ACHN (cell line): ENCODE measurements at regions not wholly inside any gene's neighbourhood (a gene's known extent, or its start where the extent isn't known, plus 50 kb on each side); places are given as distances from the start of the nearest gene placed in this dataset.
A peak's percentile ranks its signal among the peaks of the same experiment; 100 is the strongest.

ENCODE experiments used
- DNase-seq: peaks from one replicate; pipeline ENCODE4 v3.0.0-alpha.2; 2015
- in situ Hi-C: cut with HindIII; loops from 2 replicates; pipeline ENCODE4 v1.10.0; 2017; ENCODE audit warnings: low sequenced_read_pairs, low pct_ligation_motif_present, low pct_unique_long_range_greater_than_20kb

DNA sequence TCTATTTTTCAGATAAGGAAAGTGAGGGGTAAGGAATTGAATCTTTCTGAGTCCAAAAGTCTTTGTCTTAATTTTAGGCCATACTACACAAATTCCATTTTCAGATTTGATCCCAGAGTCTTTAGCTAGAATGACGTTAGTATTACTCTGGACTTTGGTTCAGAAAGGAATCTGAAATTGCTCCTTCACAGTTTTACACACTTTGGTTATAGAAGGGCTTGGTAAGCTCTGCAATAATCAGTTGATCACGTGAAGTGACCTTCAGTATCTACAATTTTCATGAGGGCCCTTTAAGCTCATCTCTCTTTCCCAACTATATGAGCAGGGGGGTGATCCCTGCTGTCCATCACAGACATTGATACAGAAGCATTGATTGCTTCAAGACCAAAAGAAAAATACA is 103.4 kb upstream of the ESRRG start:
- no peak for DNase-seq
- in situ Hi-C loops = no loop called here

DNA sequence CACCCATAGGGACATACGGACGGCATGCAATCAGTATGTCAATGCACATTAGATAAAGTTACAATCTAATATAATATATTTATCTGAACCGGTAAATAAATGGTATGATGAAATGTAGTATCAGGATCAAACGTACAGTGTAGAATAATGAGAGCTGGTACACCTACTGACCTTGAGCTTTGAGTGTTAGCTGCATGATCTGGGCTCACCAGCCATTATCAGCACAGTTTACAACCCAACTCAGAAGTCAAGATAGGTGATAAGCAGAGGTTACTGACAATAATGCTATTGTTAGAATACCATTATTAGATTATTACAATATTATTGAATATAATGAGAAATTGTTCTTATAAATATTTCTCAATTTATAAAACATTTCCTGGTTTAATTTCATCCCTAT is 103.0 kb upstream of the ESRRG start:
- DNase-seq = no peak
- in situ Hi-C loops = no loop called here

DNA sequence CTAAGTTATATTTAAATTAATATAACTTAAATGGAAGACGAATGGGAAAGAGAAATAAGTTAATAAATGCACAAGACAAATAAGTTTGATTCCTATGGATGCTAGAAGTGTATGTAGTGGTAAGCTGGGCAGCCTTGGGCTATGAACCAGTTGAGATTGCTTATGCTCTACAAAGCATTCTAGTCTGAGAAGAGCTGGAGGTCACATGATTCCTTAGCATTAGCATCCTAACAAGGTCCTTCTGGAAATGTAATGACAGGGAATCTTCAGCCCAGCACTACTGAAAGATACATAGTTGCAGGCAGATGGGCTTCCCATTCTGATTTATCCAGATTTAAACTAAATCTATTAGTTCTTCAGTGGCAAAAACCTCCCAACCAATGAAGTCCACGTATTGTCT is 102.3 kb upstream of the ESRRG start:
- in situ Hi-C loops = no loop called here
- no peak for DNase-seq

- peak; percentile 62 for DNase-seq
- in situ Hi-C loops = no loop called here
Observed at GRCh38 chr1:216824511-216824910, 101.3 kb upstream of the ESRRG start.

DNA sequence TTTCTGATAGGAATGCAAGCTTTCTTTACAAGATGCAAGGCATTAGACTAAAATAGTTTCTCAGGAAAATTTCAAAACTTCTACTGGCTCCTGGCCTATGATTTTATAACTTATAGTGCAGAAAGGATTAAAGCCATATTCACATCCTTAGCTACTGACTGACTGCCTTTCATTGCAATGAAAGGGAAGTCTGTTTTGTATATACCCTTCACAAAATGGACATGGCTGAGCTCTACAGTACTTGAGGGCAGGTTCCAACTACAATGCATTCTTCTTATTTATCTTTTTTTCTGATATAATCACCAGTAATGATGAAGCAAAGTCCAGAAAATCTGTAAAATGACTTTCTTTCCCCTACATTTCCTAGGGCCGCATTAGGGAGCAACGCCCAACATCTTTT is 100.5 kb upstream of the ESRRG start:
- in situ Hi-C loops = no loop called here
- no peak for DNase-seq

DNA sequence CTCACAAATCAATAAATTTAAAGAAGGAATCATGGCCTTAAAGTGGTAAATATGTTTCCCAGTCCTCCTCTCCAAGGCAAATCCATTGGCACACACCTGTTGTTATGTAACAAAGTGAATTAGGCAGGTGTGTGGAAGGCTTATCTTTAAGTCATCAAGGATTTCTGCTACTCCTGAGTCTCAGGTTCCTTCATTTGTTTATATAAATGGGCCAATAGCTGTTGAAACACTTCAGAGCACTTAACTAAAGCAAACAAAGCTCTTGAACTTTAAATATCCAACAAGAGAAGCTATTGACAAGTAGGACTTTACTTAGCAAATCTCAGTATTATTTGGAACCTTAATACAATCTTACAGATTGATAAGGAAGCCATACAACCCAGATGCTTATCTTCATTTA is 99.3 kb upstream of the ESRRG start:
- no peak for DNase-seq
- in situ Hi-C loops = no loop called here

- in situ Hi-C loops = no loop called here
- DNase-seq = no peak
Observed at GRCh38 chr1:216820345-216820744, 97.1 kb upstream of the ESRRG start.

- in situ Hi-C loops = no loop called here
- DNase-seq = no peak
Observed at GRCh38 chr1:216818284-216818683, 95.1 kb upstream of the ESRRG start.

GRCh38 chr1:216815260-216816131 is 92.3 kb upstream of the ESRRG start:
- no peak for DNase-seq
- in situ Hi-C loops = no loop called here

DNA sequence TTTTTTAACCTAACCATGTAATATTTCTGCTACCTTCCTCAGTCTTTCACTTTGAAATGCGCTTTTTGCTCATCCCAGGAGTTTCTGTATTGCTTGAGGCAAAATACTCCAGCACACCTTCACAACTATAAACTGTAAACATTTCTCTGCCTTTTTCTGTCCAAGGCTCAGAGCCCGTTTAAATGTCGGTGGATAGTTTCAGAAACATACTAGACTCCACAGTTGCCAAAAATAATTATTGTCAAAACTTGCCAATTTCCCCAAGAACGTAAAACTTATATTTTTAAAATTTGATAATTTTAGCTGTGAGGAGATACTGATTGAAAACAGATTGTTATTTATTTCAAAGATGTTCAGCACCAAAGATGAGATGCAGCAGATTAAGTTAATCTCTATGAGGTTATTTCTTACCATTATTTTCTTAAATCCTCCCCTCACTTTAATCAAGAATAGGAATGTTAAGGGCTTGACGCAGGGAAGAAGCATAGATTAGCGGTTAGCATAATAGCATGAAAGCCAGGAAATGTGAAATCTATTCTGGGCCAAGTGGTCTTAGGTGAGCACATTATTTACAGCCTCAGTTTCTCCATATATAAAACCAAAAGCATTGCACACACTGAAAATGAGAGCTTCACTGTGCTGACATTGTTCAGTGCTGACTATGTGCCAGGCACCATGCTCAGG is 91.5 kb upstream of the ESRRG start:
- no peak for DNase-seq
- in situ Hi-C loops = no loop called here

GRCh38 chr1:216812966-216813365 is 89.7 kb upstream of the ESRRG start:
- in situ Hi-C loops = no loop called here
- peak; percentile 25 for DNase-seq

DNA sequence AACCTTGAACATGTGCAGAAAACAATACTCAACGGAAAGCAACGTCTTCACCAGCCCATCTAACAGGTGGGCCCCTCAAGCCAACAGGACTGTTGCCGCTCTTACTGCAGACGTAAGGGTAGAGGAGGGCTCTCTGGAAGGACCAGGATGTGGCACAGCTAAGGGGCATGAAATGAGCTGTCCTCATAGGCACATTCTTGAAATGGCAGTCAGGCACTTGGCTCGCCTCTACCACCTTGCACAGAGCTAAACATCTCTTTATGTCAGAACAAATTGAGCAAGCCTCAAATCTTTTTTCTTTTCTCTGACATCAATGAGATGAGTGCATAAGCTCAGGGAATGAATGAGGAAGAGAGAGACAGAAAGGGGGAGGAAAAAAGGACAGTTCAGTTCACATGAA is 86.4 kb upstream of the ESRRG start:
- DNase-seq = no peak

DNA sequence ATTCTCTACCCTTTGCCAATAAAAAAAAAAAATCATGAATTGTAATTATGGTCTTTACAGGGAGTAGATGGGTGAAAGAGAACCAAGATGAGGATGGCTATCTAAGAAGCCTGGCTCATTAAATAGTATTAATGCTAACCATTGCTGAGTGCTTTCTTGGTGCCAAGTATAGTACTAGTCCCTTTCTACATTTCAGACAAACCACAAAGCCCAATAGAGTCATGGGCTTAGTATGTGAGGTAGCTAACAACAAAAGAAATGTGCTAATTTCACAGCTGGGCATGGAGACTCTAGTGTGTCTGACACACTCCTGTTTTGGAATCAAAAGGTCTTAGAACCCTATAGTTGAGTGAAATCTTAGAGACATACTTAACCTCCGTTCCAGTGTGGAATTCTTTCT is 84.5 kb upstream of the ESRRG start:
- in situ Hi-C loops = no loop called here
- no peak for DNase-seq

More for the DNA sequence above, 86.4 kb upstream of the ESRRG start:
- in situ Hi-C loops = no loop called here

DNA sequence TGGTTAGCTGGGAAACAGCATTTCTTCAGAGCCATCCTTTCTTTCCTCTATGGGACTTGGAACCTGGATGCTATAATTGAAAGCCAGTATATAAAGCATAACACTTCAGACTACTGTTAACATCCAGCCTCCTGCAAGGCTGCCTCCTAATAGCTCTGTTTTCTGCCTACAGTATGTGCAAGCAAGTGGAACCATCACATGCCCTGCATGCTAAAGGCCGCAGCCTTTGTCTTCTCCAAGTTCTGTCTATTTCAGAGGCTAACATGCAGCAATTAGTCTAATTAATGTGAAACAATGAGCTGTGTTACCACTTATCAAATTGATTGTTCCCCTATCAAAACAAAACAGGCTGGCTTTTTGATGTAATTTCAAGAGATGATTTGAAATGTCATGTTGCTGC is 82.7 kb upstream of the ESRRG start:
- no peak for DNase-seq
- in situ Hi-C loops = no loop called here

DNA sequence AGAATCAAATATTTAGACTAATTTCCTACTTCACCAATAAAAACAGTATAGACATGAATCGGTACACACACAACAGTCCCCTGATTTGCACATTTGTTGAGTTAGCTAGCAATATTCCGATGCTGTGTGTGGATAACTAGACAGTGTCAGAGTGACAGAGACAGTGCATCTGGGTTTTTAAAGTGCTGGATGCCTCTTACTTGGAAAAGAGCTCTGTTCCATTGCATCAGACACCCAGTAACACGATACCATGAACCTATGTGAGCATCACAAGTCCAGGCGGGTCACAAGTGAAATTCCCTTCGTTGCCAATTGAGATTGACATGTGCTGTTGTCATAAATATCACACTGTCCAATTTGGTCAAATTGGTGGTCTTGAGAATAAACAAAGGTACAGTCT is 82.0 kb upstream of the ESRRG start:
- no peak for DNase-seq
- in situ Hi-C loops = no loop called here

DNA sequence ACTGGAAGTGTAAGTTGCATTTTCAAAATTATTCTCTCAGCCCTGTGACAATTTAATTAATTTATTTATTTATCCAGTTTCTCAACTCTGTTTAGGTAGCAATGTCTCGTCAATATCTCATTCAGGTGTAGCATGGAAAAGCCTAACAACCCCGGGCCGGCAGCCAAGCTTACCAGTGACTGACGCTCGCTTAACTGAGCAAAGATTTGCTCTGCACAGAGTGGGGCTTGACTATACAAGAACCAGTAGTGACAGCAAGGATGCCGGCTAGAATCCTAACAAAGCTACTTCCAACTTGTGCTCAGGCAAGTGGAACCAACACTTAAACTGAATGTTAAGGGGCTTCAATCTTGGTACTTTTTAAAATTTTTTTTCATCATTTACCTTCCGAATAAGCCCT is 80.9 kb upstream of the ESRRG start:
- in situ Hi-C loops = no loop called here
- DNase-seq = no peak

DNA sequence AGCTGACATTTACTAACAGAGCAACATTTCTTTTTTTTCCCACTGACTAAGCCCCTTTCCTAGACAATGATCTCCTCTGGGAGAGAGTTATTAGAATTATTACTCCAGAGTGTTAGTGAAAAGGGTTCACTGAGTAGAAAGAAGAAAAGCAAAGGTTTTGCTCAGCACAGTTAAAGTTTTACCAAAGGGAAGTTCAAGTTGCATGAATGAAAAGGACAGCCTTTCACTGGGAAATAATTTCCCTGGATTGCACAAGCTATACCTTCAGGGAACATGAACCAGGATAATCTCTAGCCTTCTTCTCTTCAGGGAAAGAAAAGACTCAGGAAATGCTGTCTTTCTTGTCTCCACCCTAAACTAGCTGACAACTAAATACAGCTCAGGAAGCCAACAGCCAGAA is 71.4 kb upstream of the ESRRG start:
- in situ Hi-C loops = no loop called here
- DNase-seq = no peak

GRCh38 chr1:216793973-216794372 is 70.7 kb upstream of the ESRRG start:
- no peak for DNase-seq
- in situ Hi-C loops = no loop called here

GRCh38 chr1:216793303-216793702 is 70.1 kb upstream of the ESRRG start:
- in situ Hi-C loops = no loop called here
- no peak for DNase-seq

GRCh38 chr1:216788671-216789070 is 65.4 kb upstream of the ESRRG start:
- no peak for DNase-seq

More at GRCh38 chr1:216788671-216789070, 65.4 kb upstream of the ESRRG start:
- in situ Hi-C loops = no loop called here
